HEK293 (cell line): ENCODE measurements at regions not wholly inside any gene's neighbourhood (a gene's known extent, or its start where the extent isn't known, plus 50 kb on each side); places are given as distances from the start of the nearest gene placed in this dataset.

Source experiments
- CTCF ChIA-PET: fragments of 350-600 bp; formaldehyde crosslinking; extraction: SDS; loops from one replicate; lab custom pipeline; 2021; ENCODE audit warnings: antibody characterized with exemption; lab: Yijun Ruan, JAX
- POLR2A ChIA-PET: fragments of 300-600 bp; formaldehyde crosslinking; extraction: SDS; loops from one replicate; lab custom pipeline; 2020; ENCODE audit warnings: antibody characterized with exemption, inconsistent platforms; lab: Yijun Ruan, JAX
- H3K27ac ChIP-seq: fragments of 200-500 bp; sonication (Bioruptor generic); 2 replicates; pipeline ENCODE4 v1.5.1; 2014; ENCODE audit warnings: low read depth, low read length, control low read depth, inconsistent platforms; ENCODE audit errors: extremely low read depth
- H3K36me3 ChIP-seq, 2 experiments: fragments of 200-500 bp in 1 of 2; sonication (Bioruptor generic) in 1 of 2; 1 replicate in 1 of 2; 2 replicates in 1 of 2; pipeline ENCODE4 v1.5.1; 2014 to 2017; ENCODE audit warnings: inconsistent platforms in 2 of 2, low read length in 2 of 2; ENCODE audit not compliant: control insufficient read depth in 2 of 2, insufficient read depth in 1 of 2
- H3K4me1 ChIP-seq: fragments of 200-500 bp; sonication (Bioruptor generic); 2 replicates; pipeline ENCODE4 v1.5.1; 2014; ENCODE audit warnings: mild to moderate bottlenecking, low read length, inconsistent platforms; ENCODE audit not compliant: control insufficient read depth, insufficient read depth
- H3K4me3 ChIP-seq: 2 replicates; pipeline ENCODE4 v1.5.1; 2011; ENCODE audit warnings: low read depth, mild to moderate bottlenecking, control low read depth, low read length, moderate library complexity
- H3K9me3 ChIP-seq: fragments of 200-500 bp; sonication (Bioruptor generic); 2 replicates; pipeline ENCODE4 v1.5.1; 2014; ENCODE audit warnings: low read depth, low read length, inconsistent platforms; ENCODE audit not compliant: control insufficient read depth, insufficient read depth
- BCL11B ChIP-seq: fragments of 450-650 bp; formaldehyde crosslinking; IDR thresholded peaks from 2 replicates; pipeline ENCODE4 v1.5.1; 2016; ENCODE audit warnings: low read depth, missing biosample characterization, missing genetic modification characterization
- EGR2 ChIP-seq: fragments of 450-650 bp; formaldehyde crosslinking; IDR thresholded peaks from 2 replicates; pipeline ENCODE4 v1.5.1; 2016; ENCODE audit warnings: low read depth, missing biosample characterization, missing genetic modification characterization
- OSR2 ChIP-seq: fragments of 450-650 bp; formaldehyde crosslinking; IDR thresholded peaks from 2 replicates; pipeline ENCODE4 v1.5.1; 2016; ENCODE audit warnings: missing biosample characterization, missing genetic modification characterization
- TSHZ1 ChIP-seq: fragments of 450-650 bp; formaldehyde crosslinking; IDR thresholded peaks from 2 replicates; pipeline ENCODE4 v1.5.1; 2016; ENCODE audit warnings: missing biosample characterization, missing genetic modification characterization, borderline replicate concordance
- ZFP3 ChIP-seq: fragments of 450-650 bp; formaldehyde crosslinking; IDR thresholded peaks from 2 replicates; pipeline ENCODE4 v1.5.1; 2016; ENCODE audit warnings: low read depth, missing biosample characterization, missing genetic modification characterization
- ZNF112 ChIP-seq: fragments of 450-650 bp; formaldehyde crosslinking; IDR thresholded peaks from 2 replicates; pipeline ENCODE4 v1.5.0; 2017; ENCODE audit warnings: missing biosample characterization, missing genetic modification characterization
- ZNF169 ChIP-seq: fragments of 450-650 bp; formaldehyde crosslinking; IDR thresholded peaks from 2 replicates; pipeline ENCODE4 v1.5.1; 2016; ENCODE audit warnings: missing biosample characterization, missing genetic modification characterization
- ZNF239 ChIP-seq: fragments of 450-650 bp; formaldehyde crosslinking; IDR thresholded peaks from 2 replicates; pipeline ENCODE4 v1.5.1; 2016; ENCODE audit warnings: missing biosample characterization, missing genetic modification characterization
- ZNF302 ChIP-seq: fragments of 450-650 bp; formaldehyde crosslinking; IDR thresholded peaks from 2 replicates; pipeline ENCODE4 v1.5.1; 2016; ENCODE audit warnings: missing biosample characterization, missing genetic modification characterization, low read depth
- ZNF48 ChIP-seq: fragments of 450-650 bp; formaldehyde crosslinking; IDR thresholded peaks from 2 replicates; pipeline ENCODE4 v1.5.1; 2016; ENCODE audit warnings: missing biosample characterization, missing genetic modification characterization
- ZNF510 ChIP-seq: fragments of 450-650 bp; formaldehyde crosslinking; IDR thresholded peaks from 2 replicates; pipeline ENCODE4 v1.5.1; 2018; ENCODE audit warnings: mild to moderate bottlenecking, missing genetic modification characterization, missing biosample characterization; ENCODE audit not compliant: insufficient replicate concordance
- ZNF596 ChIP-seq: fragments of 450-650 bp; IDR thresholded peaks from 2 replicates; pipeline ENCODE4 v1.5.0; 2018; ENCODE audit warnings: missing biosample characterization, mild to moderate bottlenecking, missing genetic modification characterization, moderate library complexity
- ZNF610 ChIP-seq: fragments of 450-650 bp; formaldehyde crosslinking; IDR thresholded peaks from 2 replicates; pipeline ENCODE4 v1.5.1; 2016; ENCODE audit warnings: missing biosample characterization, missing genetic modification characterization, borderline replicate concordance
- ZNF677 ChIP-seq: fragments of 450-650 bp; IDR thresholded peaks from 2 replicates; pipeline ENCODE4 v1.5.0; 2018; ENCODE audit warnings: missing biosample characterization, mild to moderate bottlenecking, missing genetic modification characterization, moderate library complexity
- TF ChIP-seq, protein P1 (sequence below): fragments of 450-650 bp; formaldehyde crosslinking; IDR thresholded peaks from 2 replicates; pipeline ENCODE4 v1.5.1; 2016; ENCODE audit warnings: missing biosample characterization, missing genetic modification characterization
- TF ChIP-seq, protein P2 (sequence below): fragments of 450-650 bp; formaldehyde crosslinking; IDR thresholded peaks from 2 replicates; pipeline ENCODE4 v1.5.1; 2016; ENCODE audit warnings: missing biosample characterization, missing genetic modification characterization
- TF ChIP-seq, protein P3 (sequence below): fragments of 450-650 bp; formaldehyde crosslinking; IDR thresholded peaks from 2 replicates; pipeline ENCODE4 v1.5.1; 2016; ENCODE audit warnings: missing biosample characterization, missing genetic modification characterization
- TF ChIP-seq, protein P4 (sequence below): fragments of 450-650 bp; formaldehyde crosslinking; IDR thresholded peaks from 2 replicates; pipeline ENCODE4 v1.5.1; 2016; ENCODE audit warnings: missing biosample characterization, missing genetic modification characterization

- POLR2A ChIA-PET: interaction anchor here (0.9 kb wide), 1 partner anchor 50 kb away, joined by 3 read pairs; no protein-coding TSS in a partner anchor
- CTCF ChIA-PET: interaction anchor here (0.6 to 1.2 kb wide), 4 partner anchors 30 to 348 kb away, joined by 3 to 5 read pairs (median 4); no protein-coding TSS in a partner anchor
- H3K27ac ChIP-seq: no peak overlapping the region
These were observed 168.8 kb upstream of the CADM1 start for GRCh38 chr11:115672999-115673411.

GRCh38 chr11:115672412-115672811, 168.2 kb upstream of the CADM1 start:
- H3K36me3 ChIP-seq: no peaks in the 10 kb centered on the region
- no peaks in the 10 kb centered on the region for H3K9me3 ChIP-seq
- H3K4me3 ChIP-seq: no peak overlapping the region
- no peak for TF ChIP-seq ZNF239 (tag by site-specific recombination)
- no peak for TF ChIP-seq TSHZ1
- TF ChIP-seq, protein P1, sequence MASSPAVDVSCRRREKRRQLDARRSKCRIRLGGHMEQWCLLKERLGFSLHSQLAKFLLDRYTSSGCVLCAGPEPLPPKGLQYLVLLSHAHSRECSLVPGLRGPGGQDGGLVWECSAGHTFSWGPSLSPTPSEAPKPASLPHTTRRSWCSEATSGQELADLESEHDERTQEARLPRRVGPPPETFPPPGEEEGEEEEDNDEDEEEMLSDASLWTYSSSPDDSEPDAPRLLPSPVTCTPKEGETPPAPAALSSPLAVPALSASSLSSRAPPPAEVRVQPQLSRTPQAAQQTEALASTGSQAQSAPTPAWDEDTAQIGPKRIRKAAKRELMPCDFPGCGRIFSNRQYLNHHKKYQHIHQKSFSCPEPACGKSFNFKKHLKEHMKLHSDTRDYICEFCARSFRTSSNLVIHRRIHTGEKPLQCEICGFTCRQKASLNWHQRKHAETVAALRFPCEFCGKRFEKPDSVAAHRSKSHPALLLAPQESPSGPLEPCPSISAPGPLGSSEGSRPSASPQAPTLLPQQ: no peak
- no peak for TF ChIP-seq EGR2 (tag by site-specific recombination)
- TF ChIP-seq ZNF112: no peak
- no peak for TF ChIP-seq ZNF169
- TF ChIP-seq, protein P2, sequence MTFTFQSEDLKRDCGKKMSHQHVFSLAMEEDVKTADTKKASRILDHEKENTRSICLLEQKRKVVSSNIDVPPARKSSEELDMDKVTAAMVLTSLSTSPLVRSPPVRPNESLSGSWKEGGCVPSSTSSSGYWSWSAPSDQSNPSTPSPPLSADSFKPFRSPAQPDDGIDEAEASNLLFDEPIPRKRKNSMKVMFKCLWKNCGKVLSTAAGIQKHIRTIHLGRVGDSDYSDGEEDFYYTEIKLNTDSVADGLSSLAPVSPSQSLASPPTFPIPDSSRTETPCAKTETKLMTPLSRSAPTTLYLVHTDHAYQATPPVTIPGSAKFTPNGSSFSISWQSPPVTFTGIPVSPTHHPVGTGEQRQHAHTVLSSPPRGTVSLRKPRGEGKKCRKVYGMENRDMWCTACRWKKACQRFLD (tag by site-specific recombination): no peak
- TF ChIP-seq ZNF302 (tag by site-specific recombination): no peak
- no peak for TF ChIP-seq ZNF677
- no peak for TF ChIP-seq ZNF596 (tag by site-specific recombination)
- TF ChIP-seq, protein P3, sequence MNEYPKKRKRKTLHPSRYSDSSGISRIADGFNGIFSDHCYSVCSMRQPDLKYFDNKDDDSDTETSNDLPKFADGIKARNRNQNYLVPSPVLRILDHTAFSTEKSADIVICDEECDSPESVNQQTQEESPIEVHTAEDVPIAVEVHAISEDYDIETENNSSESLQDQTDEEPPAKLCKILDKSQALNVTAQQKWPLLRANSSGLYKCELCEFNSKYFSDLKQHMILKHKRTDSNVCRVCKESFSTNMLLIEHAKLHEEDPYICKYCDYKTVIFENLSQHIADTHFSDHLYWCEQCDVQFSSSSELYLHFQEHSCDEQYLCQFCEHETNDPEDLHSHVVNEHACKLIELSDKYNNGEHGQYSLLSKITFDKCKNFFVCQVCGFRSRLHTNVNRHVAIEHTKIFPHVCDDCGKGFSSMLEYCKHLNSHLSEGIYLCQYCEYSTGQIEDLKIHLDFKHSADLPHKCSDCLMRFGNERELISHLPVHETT (tag by site-specific recombination): no peak
- no peak for TF ChIP-seq ZNF610 (tag by site-specific recombination)
- no peak for TF ChIP-seq ZNF48
- no peak for TF ChIP-seq BCL11B
- TF ChIP-seq ZNF510: no peak
- peaks cover 2% of the 10 kb centered on the region; the same call in 1 of the 2 replicates for H3K4me1 ChIP-seq
- ChIA-PET CTCF (interaction anchor here (0.6 to 1.2 kb wide), 3 partner anchors 29 to 348 kb away, joined by 3 to 5 read pairs (median 4); no protein-coding TSS in a partner anchor), POLR2A (interaction anchor here (0.9 kb wide), 1 partner anchor 50 kb away, joined by 3 read pairs; no protein-coding TSS in a partner anchor)
- H3K27ac ChIP-seq: no peak overlapping the region

More at GRCh38 chr11:115672999-115673411, 168.8 kb upstream of the CADM1 start:
- no peak overlapping the region for H3K4me3 ChIP-seq
- TF ChIP-seq OSR2 (peak; percentile 52; the same call in 1 of the 2 replicates), ZFP3 (tag by site-specific recombination) (no peak)
- TF ChIP-seq, protein P4, sequence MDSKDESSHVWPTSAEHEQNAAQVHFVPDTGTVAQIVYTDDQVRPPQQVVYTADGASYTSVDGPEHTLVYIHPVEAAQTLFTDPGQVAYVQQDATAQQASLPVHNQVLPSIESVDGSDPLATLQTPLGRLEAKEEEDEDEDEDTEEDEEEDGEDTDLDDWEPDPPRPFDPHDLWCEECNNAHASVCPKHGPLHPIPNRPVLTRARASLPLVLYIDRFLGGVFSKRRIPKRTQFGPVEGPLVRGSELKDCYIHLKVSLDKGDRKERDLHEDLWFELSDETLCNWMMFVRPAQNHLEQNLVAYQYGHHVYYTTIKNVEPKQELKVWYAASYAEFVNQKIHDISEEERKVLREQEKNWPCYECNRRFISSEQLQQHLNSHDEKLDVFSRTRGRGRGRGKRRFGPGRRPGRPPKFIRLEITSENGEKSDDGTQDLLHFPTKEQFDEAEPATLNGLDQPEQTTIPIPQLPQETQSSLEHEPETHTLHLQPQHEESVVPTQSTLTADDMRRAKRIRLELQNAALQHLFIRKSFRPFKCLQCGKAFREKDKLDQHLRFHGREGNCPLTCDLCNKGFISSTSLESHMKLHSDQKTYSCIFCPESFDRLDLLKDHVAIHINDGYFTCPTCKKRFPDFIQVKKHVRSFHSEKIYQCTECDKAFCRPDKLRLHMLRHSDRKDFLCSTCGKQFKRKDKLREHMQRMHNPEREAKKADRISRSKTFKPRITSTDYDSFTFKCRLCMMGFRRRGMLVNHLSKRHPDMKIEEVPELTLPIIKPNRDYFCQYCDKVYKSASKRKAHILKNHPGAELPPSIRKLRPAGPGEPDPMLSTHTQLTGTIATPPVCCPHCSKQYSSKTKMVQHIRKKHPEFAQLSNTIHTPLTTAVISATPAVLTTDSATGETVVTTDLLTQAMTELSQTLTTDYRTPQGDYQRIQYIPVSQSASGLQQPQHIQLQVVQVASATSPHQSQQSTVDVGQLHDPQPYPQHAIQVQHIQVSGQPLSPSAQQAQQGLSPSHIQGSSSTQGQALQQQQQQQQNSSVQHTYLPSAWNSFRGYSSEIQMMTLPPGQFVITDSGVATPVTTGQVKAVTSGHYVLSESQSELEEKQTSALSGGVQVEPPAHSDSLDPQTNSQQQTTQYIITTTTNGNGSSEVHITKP: 0 out of 2 replicates have a peak, but pooled peaks have one; percentile 29
- H3K9me3 ChIP-seq: no peaks in the 10 kb centered on the region
- H3K36me3 ChIP-seq: no peaks in the 10 kb centered on the region
- H3K4me1 ChIP-seq: peaks cover 2% of the 10 kb centered on the region; the same call in 1 of the 2 replicates
